IPS DF 4.7 (cell line): ENCODE measurements at regions not wholly inside any gene's neighbourhood (a gene's known extent, or its start where the extent isn't known, plus 50 kb on each side); places are given as distances from the start of the nearest gene placed in this dataset.
"Not testable (repeated sequence)": the region's sequence is repeated elsewhere in the genome, so short reads cannot be mapped to it uniquely, and the experiment has no call there.

Experiments
- DNase-seq: peaks from one replicate; pipeline ENCODE4 v3.0.0-alpha.2; 2013; ENCODE audit warnings: low spot score; ENCODE audit errors: extremely low read depth

DNA sequence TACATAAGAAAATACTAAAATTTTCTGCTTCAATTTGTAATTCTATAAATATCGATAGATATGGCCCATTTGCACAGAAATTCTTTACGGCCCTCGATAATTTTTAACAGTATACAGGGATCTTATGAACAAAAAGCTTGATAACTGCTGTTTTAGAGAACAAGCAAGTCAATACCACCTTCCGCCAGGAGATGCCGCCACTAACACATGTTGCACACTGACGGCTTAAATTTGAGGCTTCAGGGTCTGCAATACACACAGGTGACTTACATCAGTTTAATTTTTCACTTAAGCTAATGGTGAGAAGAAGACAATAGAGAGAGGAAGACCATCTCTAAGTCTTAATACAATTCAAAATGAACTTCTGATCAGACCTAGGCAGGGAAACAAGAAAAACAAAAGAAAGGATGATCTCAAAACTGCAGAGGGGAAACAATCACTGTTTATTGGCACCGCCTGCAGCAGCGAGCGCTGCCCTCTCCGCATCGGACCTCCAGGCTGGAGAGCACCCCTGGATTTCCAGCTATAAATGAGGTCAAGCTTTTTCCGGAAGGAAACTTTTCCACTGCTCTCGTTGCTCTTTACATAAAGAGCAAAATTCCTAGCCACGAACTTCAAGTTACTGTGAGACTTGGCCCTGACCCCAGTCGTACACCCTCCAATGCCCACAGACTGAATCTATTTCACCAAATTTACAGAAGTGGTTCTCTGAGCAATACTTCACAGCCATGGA, 53.9 kb downstream of the OTOR start:
- DNase-seq: no peak

GRCh38 chr20:16802652-16802935, 54.4 kb downstream of the OTOR start:
- no peak for DNase-seq

- no peak for DNase-seq
These were observed 56.0 kb downstream of the OTOR start for GRCh38 chr20:16803965-16804792.

- DNase-seq: no peak
These were observed 56.6 kb downstream of the OTOR start for GRCh38 chr20:16804793-16805187.

DNA sequence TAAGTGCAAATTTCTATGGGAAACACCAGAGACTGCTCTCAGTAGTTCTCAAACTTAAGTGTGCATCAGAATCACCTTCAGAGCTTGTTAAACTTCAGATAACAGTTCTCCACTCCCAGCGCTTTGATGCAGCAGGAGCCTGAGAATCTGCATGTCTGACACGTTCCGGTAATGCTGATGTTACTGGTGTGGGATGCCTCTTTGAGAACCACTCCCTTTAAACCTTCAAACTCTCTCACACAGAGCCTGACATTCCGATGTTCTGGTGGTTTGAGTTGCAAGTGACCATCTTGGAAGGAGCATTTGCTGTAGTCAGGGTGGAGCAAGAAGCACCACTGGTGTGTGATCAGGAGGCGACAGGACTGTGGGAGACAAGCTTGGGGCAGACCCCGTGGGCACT, 57.9 kb downstream of the OTOR start:
- DNase-seq: no peak

DNA sequence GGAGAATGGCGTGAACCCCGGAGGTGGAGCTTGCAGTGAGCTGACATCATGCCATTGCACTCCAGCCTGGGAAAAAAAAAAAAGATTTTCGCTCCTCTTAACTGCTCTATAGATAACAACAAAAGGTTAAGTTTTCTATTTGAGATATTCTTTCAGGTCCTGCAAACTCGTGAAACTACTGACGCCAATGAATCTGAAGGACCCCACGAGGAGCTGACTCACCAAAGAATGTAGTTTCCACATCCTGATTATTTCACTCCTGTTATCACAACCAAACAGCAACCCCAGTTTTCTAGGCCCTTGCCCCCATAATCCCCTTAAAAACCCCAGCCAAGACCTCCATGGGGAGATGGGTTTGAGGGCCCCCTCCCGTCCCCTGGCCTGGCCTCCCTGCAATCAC, 58.7 kb downstream of the OTOR start:
- no peak for DNase-seq

GRCh38 chr20:16808796-16809195, 60.6 kb downstream of the OTOR start:
- no peak for DNase-seq

DNA sequence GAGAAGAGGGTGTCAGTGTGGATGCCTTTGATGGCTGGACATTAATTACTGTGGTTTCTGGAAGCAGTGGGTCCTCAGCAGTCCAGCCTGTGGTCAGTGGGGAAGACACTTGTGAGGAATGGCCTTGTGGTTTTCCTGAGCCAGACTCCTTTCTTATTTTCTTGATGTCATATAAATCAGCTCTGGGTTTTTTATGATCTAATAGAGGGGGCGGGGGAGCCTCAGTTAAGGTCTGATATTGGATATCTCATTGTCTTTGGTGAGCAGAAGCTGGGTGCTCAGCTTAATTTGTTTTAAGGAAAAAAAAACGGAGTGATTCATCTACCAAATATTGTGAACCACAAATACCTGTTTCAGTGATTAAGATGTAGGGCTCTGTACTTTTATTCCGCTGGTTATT, 62.1 kb downstream of the OTOR start:
- DNase-seq: no peak

DNA sequence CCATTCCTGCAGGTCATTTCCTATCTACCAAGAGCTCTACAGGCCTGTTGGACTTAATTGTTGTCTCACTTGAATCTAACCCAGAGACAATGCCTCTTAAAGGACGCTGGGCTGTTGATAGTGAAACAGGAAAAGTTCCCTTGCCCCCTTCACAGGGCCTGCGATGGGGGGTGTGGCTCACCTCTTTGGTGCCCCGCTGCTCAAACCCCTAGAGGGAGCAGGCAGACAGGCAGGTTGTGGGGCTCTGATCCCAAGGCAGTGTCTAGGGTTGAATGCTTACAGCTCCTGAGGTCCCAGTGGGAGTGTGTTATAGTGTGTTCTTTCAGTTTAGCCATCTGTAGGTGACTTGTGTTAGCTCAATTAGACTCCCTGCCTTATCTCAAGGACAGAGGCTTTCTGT, 68.0 kb downstream of the OTOR start:
- DNase-seq: no peak

GRCh38 chr20:16819483-16819882, 71.3 kb downstream of the OTOR start:
- no peak for DNase-seq

DNA sequence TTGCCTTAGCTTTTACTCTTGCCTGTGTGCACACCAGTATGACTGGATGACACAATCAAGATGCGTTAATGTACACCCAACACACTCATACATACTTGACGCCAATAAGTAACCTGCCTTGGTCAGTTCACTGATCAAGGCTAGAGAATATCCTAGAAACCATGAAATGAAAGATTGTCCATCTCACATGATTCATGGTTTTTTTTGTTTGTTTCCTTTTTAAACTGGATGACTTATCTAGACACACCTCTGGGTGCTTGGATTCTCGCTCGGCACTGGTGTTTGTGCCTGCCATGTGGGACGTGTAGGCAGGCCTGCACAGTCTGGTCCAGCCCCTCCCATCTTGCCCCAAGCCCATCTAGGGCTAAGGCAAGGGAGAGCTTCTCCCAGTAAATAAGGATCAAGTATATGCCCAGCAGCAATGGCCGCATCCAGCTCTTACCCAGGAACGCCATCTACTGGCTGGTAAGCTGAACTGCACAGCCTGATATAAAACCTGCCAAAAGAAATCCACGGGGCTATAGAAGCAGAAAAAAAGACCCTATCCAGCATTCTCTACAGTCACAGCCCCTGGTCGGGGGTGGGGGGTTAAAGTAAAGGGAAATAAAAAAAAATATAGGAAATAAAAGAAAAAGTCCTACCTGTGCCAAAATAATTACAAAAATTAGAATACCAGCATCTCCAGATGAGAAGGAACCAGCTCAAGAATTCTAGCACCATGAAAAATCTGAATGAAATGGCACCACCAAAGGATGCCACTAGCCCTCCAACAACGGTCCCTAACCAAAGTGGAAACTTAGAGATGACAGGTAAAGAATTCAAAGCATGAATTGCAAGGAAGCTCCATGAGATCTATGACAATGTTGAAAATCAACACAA, 73.3 kb downstream of the OTOR start:
- no peak for DNase-seq

- DNase-seq: no peak
These were observed 76.5 kb downstream of the OTOR start for GRCh38 chr20:16824664-16825063.

DNA sequence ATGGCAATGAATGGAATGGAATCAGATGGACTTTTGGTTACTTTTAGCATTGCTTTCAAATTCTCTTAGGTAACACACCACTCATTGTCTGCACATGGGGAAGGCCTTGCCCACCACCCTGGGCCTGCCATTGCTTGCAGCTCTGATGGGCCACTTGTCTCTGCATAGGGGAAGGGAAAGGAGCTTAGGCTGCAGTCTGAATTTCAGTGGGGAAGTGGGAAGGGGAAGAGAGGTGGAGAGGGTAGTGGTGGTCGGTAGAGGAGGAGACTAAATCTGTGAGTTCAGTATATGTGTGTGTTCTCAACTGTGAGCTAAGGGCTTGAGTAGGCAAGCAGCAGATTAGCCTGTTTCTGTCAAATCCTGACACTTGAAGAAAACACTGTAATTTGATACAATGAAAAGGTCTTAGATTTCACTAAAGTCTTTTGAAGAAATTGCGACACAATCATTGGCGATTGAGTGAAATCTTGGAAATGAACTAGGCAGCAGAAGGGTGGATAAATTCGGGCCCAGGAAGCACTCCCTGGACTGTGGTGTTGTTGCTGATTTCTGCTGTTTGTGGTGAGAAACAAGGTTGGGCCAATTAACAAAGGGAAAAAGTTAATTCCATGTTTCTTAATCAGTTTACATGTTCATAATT, 80.6 kb downstream of the OTOR start:
- DNase-seq: no peak

DNA sequence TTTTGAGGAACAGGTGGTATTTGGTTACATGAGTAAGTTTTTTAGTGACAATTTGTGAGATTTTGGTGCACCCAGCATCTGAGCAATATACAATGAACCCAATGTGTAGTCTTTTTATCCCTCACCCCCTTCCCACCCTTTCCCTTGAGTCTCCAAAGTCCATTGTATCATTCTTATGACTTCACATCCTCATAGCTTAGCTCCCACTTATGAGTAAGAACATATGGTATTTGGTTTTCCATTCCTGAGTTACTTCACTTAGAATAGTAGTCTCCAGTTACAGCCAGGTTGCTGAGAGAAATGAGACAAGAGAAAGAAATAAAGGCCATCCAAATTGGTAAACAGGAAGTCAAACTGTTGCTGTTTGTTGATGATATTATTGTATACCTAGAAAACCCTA, 87.5 kb downstream of the OTOR start:
- DNase-seq: not testable (repeated sequence)

DNA sequence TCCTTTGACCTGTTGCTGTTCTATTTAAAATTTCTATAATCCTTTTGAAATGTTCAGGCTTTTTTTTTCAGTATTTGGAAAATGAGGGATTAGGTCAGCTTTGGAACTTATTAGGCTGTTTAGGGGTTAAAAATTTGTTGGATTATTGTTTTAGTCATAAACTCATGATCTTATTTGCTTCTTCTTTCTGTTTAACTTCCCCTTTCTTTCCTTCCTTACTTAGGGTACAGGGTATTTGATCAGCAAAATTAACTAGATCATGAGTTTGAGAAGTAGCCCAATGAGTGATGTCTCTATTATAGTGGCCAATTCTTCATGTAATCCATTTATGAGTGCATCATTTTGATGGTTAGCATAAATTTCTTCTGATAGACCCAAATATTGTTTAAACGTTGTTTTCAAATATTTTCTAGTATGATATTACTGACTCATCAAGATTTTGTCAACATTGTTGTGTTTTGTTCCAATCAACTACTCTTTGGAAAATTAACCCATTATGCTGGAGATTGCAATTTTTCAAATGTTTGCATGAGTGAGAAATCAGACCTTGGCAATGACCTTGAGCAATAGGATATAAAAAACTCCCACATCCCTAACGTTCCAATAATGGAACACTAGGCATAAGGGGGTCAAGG, 94.4 kb downstream of the OTOR start:
- no peak for DNase-seq

- DNase-seq: no peak
These were observed 96.2 kb downstream of the OTOR start for GRCh38 chr20:16844406-16844805.

DNA sequence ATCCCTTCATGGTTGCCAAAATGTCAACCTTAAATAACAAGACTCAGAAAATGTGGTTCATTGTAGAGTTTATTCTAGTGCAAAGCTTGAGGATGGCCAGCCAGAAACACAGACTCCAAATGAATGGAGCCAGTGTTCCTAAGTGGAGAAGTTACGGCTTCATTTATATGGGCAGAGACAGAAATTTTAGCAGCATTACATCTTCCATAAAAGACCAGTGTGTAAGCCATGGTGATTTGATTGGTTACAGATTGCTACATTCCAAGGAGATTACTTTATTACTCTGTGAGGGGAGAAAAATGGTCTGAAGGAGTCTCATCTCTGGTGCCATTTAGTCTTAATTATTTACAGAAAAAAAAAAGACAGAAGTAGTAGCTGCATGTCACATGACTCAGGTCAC, 97.8 kb downstream of the OTOR start:
- no peak for DNase-seq

DNA sequence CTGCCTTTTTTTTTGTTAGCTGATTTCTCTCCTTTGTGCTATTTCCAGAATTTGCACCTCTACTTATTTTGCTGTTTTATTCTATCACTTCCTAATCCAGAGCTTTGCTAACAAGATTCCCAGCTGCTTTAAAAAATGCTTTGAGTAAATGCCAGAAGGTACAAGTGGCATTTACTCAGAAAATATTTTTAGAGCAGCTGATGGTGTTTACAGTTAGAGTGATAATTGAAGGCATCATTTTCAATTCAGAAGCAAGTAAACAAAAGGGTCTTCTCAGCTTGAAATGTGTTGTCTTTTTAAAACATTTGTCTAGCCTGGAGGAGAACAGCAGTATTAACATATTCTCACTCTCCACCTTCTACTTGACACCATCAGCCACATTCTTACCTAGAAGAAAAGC, 99.9 kb downstream of the OTOR start:
- no peak for DNase-seq

DNA sequence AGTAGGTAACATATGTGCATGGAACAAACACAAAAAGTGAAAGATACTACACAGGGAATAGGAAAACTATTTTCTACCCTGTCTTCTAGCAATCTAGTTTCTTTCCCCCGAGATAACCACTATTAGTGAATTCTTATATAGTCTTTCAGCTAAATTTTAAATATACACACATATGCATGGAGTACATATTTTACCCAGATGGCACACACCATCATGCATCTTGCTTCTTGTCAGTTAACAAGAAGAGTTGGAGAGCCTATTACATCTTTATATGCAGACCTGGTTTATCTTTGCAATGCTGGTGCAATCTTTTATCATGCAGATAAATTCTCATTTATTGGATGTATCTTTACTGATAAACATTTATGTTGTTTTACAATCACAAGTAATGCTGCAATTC, 100.4 kb downstream of the OTOR start:
- DNase-seq: no peak

GRCh38 chr20:16860914-16861313, 112.8 kb downstream of the OTOR start:
- DNase-seq: no peak

GRCh38 chr20:16861708-16862107, 113.5 kb downstream of the OTOR start:
- DNase-seq: no peak
